Adrenal gland (tissue), 5 donors: ENCODE measurements at regions not wholly inside any gene's neighbourhood (a gene's known extent, or its start where the extent isn't known, plus 50 kb on each side); places are given as distances from the start of the nearest gene placed in this dataset.

Experiments
- CTCF ChIP-seq, 6 experiments: fragments of 450-650 bp in 4 of 6; fragments of 200-600 bp in 2 of 6; sonication (generic) in 1 of 6; IDR thresholded peaks; 1 replicate in 5 of 6; 2 replicates in 1 of 6; pipeline versions ENCODE4 v1.5.1 to v1.8.0; 2016 to 2021; ENCODE audit warnings: antibody characterized with exemption in 6 of 6, mild to moderate bottlenecking in 2 of 6, moderate library complexity in 1 of 6
- POLR2A ChIP-seq, 2 donors: fragments of 450-650 bp; IDR thresholded peaks; one replicate each; pipeline ENCODE4 v1.6.1; 2017; ENCODE audit warnings: antibody characterized with exemption in 2 of 2, mild to moderate bottlenecking in 2 of 2, moderate library complexity in 1 of 2
- donor health status: DM: no; HTN: no; CAD: no.

DNA sequence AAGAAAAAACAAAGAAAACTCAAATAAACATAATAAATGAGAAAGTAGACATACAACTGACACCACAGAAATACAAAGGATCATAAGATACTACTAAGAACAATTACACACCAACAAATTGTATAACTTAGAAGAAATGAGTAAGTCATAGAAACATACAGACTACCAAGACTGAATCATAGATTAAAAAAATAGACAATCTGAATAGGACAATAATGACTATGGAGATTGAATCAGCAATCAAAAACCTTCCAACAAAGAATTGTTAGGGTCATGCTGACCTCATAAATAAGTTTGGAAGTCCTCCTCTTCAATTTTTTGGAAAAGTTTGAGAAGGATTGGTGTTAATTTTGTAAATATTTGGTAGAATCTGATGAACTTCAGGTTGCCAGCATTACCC, 159.0 kb downstream of the PTBP2 start:
- TF ChIP-seq CTCF (IDR thresholded peaks at IDR 0.05) (no peak), POLR2A (IDR thresholded peaks at IDR 0.05) (no peak)
